H1 (cell line): ENCODE measurements at regions not wholly inside any gene's neighbourhood (a gene's known extent, or its start where the extent isn't known, plus 50 kb on each side); places are given as distances from the start of the nearest gene placed in this dataset.

Experiments used
- CTCF ChIA-PET: fragments of 300-600 bp; sonication (Branson Sonifier 250); formaldehyde crosslinking; loops from one replicate; lab custom pipeline; 2021; ENCODE audit not compliant: partially characterized antibody; lab: Charles Lee
- POLR2A ChIA-PET: fragments of 300-600 bp; sonication (Branson Sonifier 250); formaldehyde crosslinking; loops from one replicate; lab custom pipeline; 2021; ENCODE audit warnings: inconsistent platforms; ENCODE audit not compliant: partially characterized antibody; lab: Charles Lee
- DNase-seq, 2 experiments: peaks; one replicate each; pipeline versions ENCODE4 v3.0.0 to v3.0.0-alpha.2; 2010 to 2022; ENCODE audit warnings: low spot score in 2 of 2, low read depth in 1 of 2, mixed read lengths in 1 of 2
- FAIRE-seq: peaks from 2 replicates; lab custom pipeline; 2011; peaks lifted over from hg19 to GRCh38; lab: Jason Lieb, UNC
- H2AFZ ChIP-seq: 2 replicates; pipeline ENCODE4 v1.8.1; 2012; ENCODE audit warnings: low read length, inconsistent platforms
- H2AK5ac ChIP-seq: 2 replicates; pipeline ENCODE4 v1.6.1; 2013; ENCODE audit warnings: low read depth, low read length
- H2BK120ac ChIP-seq: replicated peaks from 2 replicates; pipeline ENCODE3; 2013; ENCODE audit warnings: low read depth, low read length, inconsistent platforms
- H2BK12ac ChIP-seq: 2 replicates; pipeline ENCODE4 v1.6.1; 2013; ENCODE audit warnings: low read depth, low read length
- H2BK15ac ChIP-seq: 2 replicates; pipeline ENCODE4 v1.6.1; 2013; ENCODE audit warnings: low read length
- H2BK20ac ChIP-seq: 2 replicates; pipeline ENCODE4 v1.6.1; 2013; ENCODE audit warnings: low read length
- H2BK5ac ChIP-seq: 2 replicates; pipeline ENCODE4 v1.6.1; 2013; ENCODE audit warnings: low read depth, low read length
- H3K14ac ChIP-seq: 2 replicates; pipeline ENCODE4 v1.6.1; 2013; ENCODE audit warnings: inconsistent platforms; ENCODE audit not compliant: insufficient read length
- H3K18ac ChIP-seq: 2 replicates; pipeline ENCODE4 v1.6.1; 2013; ENCODE audit warnings: low read length; ENCODE audit errors: extremely low read depth
- H3K23ac ChIP-seq: 2 replicates; pipeline ENCODE4 v1.6.1; 2013; ENCODE audit warnings: inconsistent platforms; ENCODE audit not compliant: insufficient read length
- H3K23me2 ChIP-seq: 2 replicates; pipeline ENCODE4 v1.6.1; 2013; ENCODE audit warnings: low read depth, low read length
- H3K27ac ChIP-seq: 2 replicates; pipeline ENCODE4 v1.6.1; 2011; ENCODE audit warnings: low read depth, low read length, inconsistent platforms
- H3K27me3 ChIP-seq, 4 experiments: replicated peaks in 1 of 4; 1 replicate in 1 of 4; 2 replicates in 3 of 4; pipeline versions ENCODE4 v1.6.1 to v1.8.1; 2011 to 2013; ENCODE audit warnings: low read length in 3 of 4, mild to moderate bottlenecking in 3 of 4, inconsistent platforms in 2 of 4, mixed read lengths in 2 of 4, moderate library complexity in 1 of 4; ENCODE audit not compliant: control insufficient read depth in 3 of 4, insufficient read depth in 3 of 4; ENCODE audit errors: extremely low read depth in 1 of 4
- H3K36me3 ChIP-seq, 4 experiments: 2 replicates each; pipeline versions ENCODE4 v1.6.1 to v1.8.1; 2011 to 2013; ENCODE audit warnings: mild to moderate bottlenecking in 4 of 4, low read length in 3 of 4, moderate library complexity in 2 of 4, control low read depth in 1 of 4, inconsistent platforms in 1 of 4; ENCODE audit not compliant: insufficient read depth in 4 of 4, control insufficient read depth in 2 of 4
- H3K4ac ChIP-seq: replicated peaks from 2 replicates; pipeline ENCODE3; 2013; ENCODE audit warnings: low read length, low read depth, mixed read lengths, inconsistent platforms; ENCODE audit not compliant: insufficient read length
- H3K4me1 ChIP-seq, 4 experiments: replicated peaks in 1 of 4; 1 replicate in 1 of 4; 2 replicates in 3 of 4; pipeline versions ENCODE4 v1.6.1 to v1.8.1; 2011 to 2013; ENCODE audit warnings: low read length in 3 of 4, inconsistent platforms in 2 of 4, mixed read lengths in 1 of 4; ENCODE audit not compliant: insufficient read depth in 4 of 4, control insufficient read depth in 3 of 4
- H3K4me2 ChIP-seq, 2 experiments: 2 replicates each; pipeline versions ENCODE4 v1.6.1 to v1.8.1; 2011 to 2013; ENCODE audit warnings: low read depth in 2 of 2, low read length in 2 of 2, control low read depth in 1 of 2, inconsistent platforms in 1 of 2, mild to moderate bottlenecking in 1 of 2; ENCODE audit not compliant: insufficient read depth in 1 of 2
- H3K4me3 ChIP-seq, 4 experiments: fragments of 200-600, 300-600 bp in 1 of 4; sonication (generic), shearing (Covaris generic), sonication (Bioruptor Twin) in 1 of 4; 2 replicates each; pipeline versions ENCODE4 v1.5.1 to v1.8.1; 2011 to 2016; ENCODE audit warnings: low read length in 4 of 4, low read depth in 3 of 4, control low read depth in 2 of 4, inconsistent platforms in 2 of 4, mild to moderate bottlenecking in 2 of 4, mixed read lengths in 1 of 4, moderate library complexity in 1 of 4; ENCODE audit not compliant: insufficient read depth in 2 of 4; ENCODE audit errors: extremely low read depth in 1 of 4
- H3K56ac ChIP-seq: replicated peaks from 2 replicates; pipeline ENCODE3; 2013; ENCODE audit warnings: low read depth, mild to moderate bottlenecking, mixed read lengths, low read length, inconsistent platforms; ENCODE audit not compliant: insufficient read length
- H3K79me1 ChIP-seq: 2 replicates; pipeline ENCODE4 v1.6.1; 2013; ENCODE audit warnings: low read depth, low read length, control low read depth
- H3K79me2 ChIP-seq, 2 experiments: 2 replicates each; pipeline versions ENCODE4 v1.6.1 to v1.8.1; 2012 to 2013; ENCODE audit warnings: low read length in 2 of 2, mild to moderate bottlenecking in 2 of 2, inconsistent platforms in 1 of 2; ENCODE audit not compliant: insufficient read depth in 2 of 2, control insufficient read depth in 1 of 2
- H3K9ac ChIP-seq, 4 experiments: replicated peaks in 1 of 4; 1 replicate in 1 of 4; 2 replicates in 3 of 4; pipeline versions ENCODE4 v1.6.1 to v1.8.1; 2011 to 2013; ENCODE audit warnings: low read depth in 3 of 4, low read length in 3 of 4, control low read depth in 2 of 4, mild to moderate bottlenecking in 2 of 4, moderate library complexity in 2 of 4, inconsistent platforms in 1 of 4; ENCODE audit errors: extremely low read depth in 1 of 4
- H3K9me3 ChIP-seq, 2 experiments: 2 replicates each; pipeline versions ENCODE4 v1.6.1 to v1.8.1; 2012 to 2013; ENCODE audit warnings: mild to moderate bottlenecking in 2 of 2, moderate library complexity in 2 of 2, control low read depth in 1 of 2, inconsistent platforms in 1 of 2, low read depth in 1 of 2, low read length in 1 of 2, mixed read lengths in 1 of 2; ENCODE audit not compliant: insufficient read depth in 2 of 2
- H4K20me1 ChIP-seq, 2 experiments: replicated peaks in 1 of 2; 2 replicates each; pipeline versions ENCODE3 to v1.8.1; 2011 to 2013; ENCODE audit warnings: inconsistent platforms in 2 of 2, low read length in 2 of 2, mild to moderate bottlenecking in 1 of 2; ENCODE audit not compliant: insufficient read depth in 2 of 2, control insufficient read depth in 1 of 2
- H4K5ac ChIP-seq: 2 replicates; pipeline ENCODE4 v1.6.1; 2013; ENCODE audit warnings: low read length, low read depth, mixed read lengths, inconsistent platforms; ENCODE audit not compliant: insufficient read length
- H4K8ac ChIP-seq: 2 replicates; pipeline ENCODE4 v1.8.0; 2013; ENCODE audit warnings: mild to moderate bottlenecking, moderate library complexity, low read length, inconsistent platforms; ENCODE audit not compliant: insufficient read depth; ENCODE audit errors: extremely low read depth
- H4K91ac ChIP-seq: replicated peaks from 2 replicates; pipeline ENCODE3; 2013; ENCODE audit warnings: low read length, mixed read lengths, inconsistent platforms; ENCODE audit not compliant: insufficient read length
- BRCA1 ChIP-seq: IDR thresholded peaks from 2 replicates; pipeline ENCODE4 v1.6.1; 2012; ENCODE audit warnings: low read depth, low read length, improper control_type of control experiment
- CBX5 ChIP-seq: fragments of 300-800, 300-1000 bp; sonication (generic); IDR thresholded peaks from 2 replicates; pipeline ENCODE4 v1.7.1; 2016; ENCODE audit warnings: antibody characterized with exemption, low read length, low read depth
- CEBPB ChIP-seq: IDR thresholded peaks from 2 replicates; pipeline ENCODE4 v1.6.1; 2012; ENCODE audit warnings: low read depth, low read length
- CHD1 ChIP-seq: IDR thresholded peaks from 2 replicates; pipeline ENCODE4 v1.6.1; 2012; ENCODE audit warnings: low read depth, low read length, improper control_type of control experiment
- EP300 ChIP-seq, 2 experiments: IDR thresholded peaks; 1 replicate in 1 of 2; 2 replicates in 1 of 2; pipeline ENCODE4 v1.6.1; 2011 to 2012; ENCODE audit warnings: low read depth in 2 of 2, low read length in 2 of 2, mild to moderate bottlenecking in 2 of 2, borderline replicate concordance in 1 of 2, inconsistent platforms in 1 of 2, moderate library complexity in 1 of 2
- JUND ChIP-seq: IDR thresholded peaks from 2 replicates; pipeline ENCODE4 v1.6.1; 2011; ENCODE audit warnings: mild to moderate bottlenecking, improper control_type of control experiment, low read length
- MAX ChIP-seq: IDR thresholded peaks from 2 replicates; pipeline ENCODE4 v1.6.1; 2012; ENCODE audit warnings: inconsistent platforms
- NRF1 ChIP-seq: IDR thresholded peaks from 2 replicates; pipeline ENCODE4 v1.6.1; 2011; ENCODE audit warnings: mild to moderate bottlenecking, low read depth, low read length, improper control_type of control experiment
- PHF8 ChIP-seq: fragments of 200-600 bp; sonication (generic); conservative IDR thresholded peaks from 2 replicates; pipeline ENCODE4 v1.7.1; 2012; ENCODE audit warnings: low read depth, mild to moderate bottlenecking, inconsistent platforms, low read length, moderate library complexity
- POLR2A ChIP-seq, 2 experiments: IDR thresholded peaks; 1 replicate in 1 of 2; 2 replicates in 1 of 2; pipeline ENCODE4 v1.6.1; 2011; ENCODE audit warnings: low read depth in 2 of 2, low read length in 2 of 2, mild to moderate bottlenecking in 2 of 2; ENCODE audit errors: control extremely low read depth in 1 of 2
- RBBP5 ChIP-seq: IDR thresholded peaks from 2 replicates; pipeline ENCODE4 v1.7.1; 2012; ENCODE audit warnings: low read depth, mild to moderate bottlenecking, inconsistent platforms, low read length, moderate library complexity, borderline replicate concordance
- TEAD4 ChIP-seq: IDR thresholded peaks from 2 replicates; pipeline ENCODE4 v1.6.1; 2012; ENCODE audit warnings: low read depth, low read length, inconsistent platforms, mixed read lengths
- WGBS, 2 experiments: shearing (Covaris generic) in 1 of 2; methylation state at CpG; one replicate each; pipeline versions ENCODE4 v1.1.6 to v1.1.7; 2013 to 2015; ENCODE audit warnings: low lambda C conversion rate in 2 of 2, mixed read lengths in 2 of 2, inconsistent platforms in 1 of 2, low coverage in 1 of 2, missing lambda C conversion rate in 1 of 2; ENCODE audit not compliant: insufficient replicate concordance in 2 of 2, insufficient coverage in 1 of 2, insufficient read length in 1 of 2; ENCODE audit errors: extremely low coverage in 1 of 2, missing lambda C conversion rate in 1 of 2; 5-methylcytosine and 5-hydroxymethylcytosine counted together

GRCh38 chr22:48053973-48054372 is 1291.5 kb downstream of the TBC1D22A start:
- no peaks in the 10 kb centered on the region for H3K36me3 ChIP-seq
- no peak overlapping the region for H3K56ac ChIP-seq
- no peak overlapping the region for H3K23ac ChIP-seq
- no peak overlapping the region for H3K14ac ChIP-seq
- H2BK5ac ChIP-seq = no peak overlapping the region
- ChIA-PET CTCF (no interaction called here), POLR2A (no interaction called here)
- no peak overlapping the region for H2AFZ ChIP-seq
- H3K4ac ChIP-seq = no peak overlapping the region
- no peak for DNase-seq
- no peak overlapping the region for H4K5ac ChIP-seq
- H4K20me1 ChIP-seq = peaks cover 0 to 7% of the 10 kb centered on the region in 2 experiments
- no peak overlapping the region for H3K18ac ChIP-seq
- H3K79me1 ChIP-seq = no peaks in the 10 kb centered on the region
- H3K9me3 ChIP-seq = peaks cover 3 to 4% of the 10 kb centered on the region in 2 experiments; a peak in 2 of 4 replicates
- no peak overlapping the region for H2BK15ac ChIP-seq
- H3K4me1 ChIP-seq = no peaks in the 10 kb centered on the region
- no peak overlapping the region for H3K4me3 ChIP-seq
- WGBS, 2 experiments = 96% methylated on average over 8 of the region's 8 CpGs; no CpG with 5 or more reads in 1 of the 2 experiments
- no peak overlapping the region for H2BK12ac ChIP-seq
- no peak for FAIRE-seq
- no peak overlapping the region for H3K4me2 ChIP-seq
- no peak overlapping the region for H3K27ac ChIP-seq
- TF ChIP-seq CBX5 = no peak
- no peak for TF ChIP-seq CHD1
- TF ChIP-seq JUND = no peak
- no peak for TF ChIP-seq EP300 (IDR thresholded peaks at IDR 0.05; ENCODE audit: borderline replicate concordance in 1 of 2, low read depth in 2 of 2, low read length in 2 of 2)
- no peak for TF ChIP-seq BRCA1
- no peak for TF ChIP-seq MAX
- TF ChIP-seq NRF1 = no peak
- no peak for TF ChIP-seq CEBPB
- no peak for TF ChIP-seq TEAD4
- TF ChIP-seq POLR2A (IDR thresholded peaks at IDR 0.05; ENCODE audit: control extremely low read depth in 1 of 2, low read depth in 2 of 2, low read length in 2 of 2) = no peak
- TF ChIP-seq PHF8 = no peak
- no peak for TF ChIP-seq RBBP5
- H3K23me2 ChIP-seq = peaks cover 7% of the 10 kb centered on the region; the same call in 1 of the 2 replicates
- H2BK20ac ChIP-seq = no peak overlapping the region
- no peak overlapping the region for H4K91ac ChIP-seq
- H4K8ac ChIP-seq = no peak overlapping the region
- H3K27me3 ChIP-seq = no peaks in the 10 kb centered on the region
- H2BK120ac ChIP-seq = no peak overlapping the region
- no peak overlapping the region for H3K9ac ChIP-seq
- H3K79me2 ChIP-seq = no peaks in the 10 kb centered on the region
- no peak overlapping the region for H2AK5ac ChIP-seq
